SJSA1 (cell line): ENCODE measurements at regions not wholly inside any gene's neighbourhood (a gene's known extent, or its start where the extent isn't known, plus 50 kb on each side); places are given as distances from the start of the nearest gene placed in this dataset.
A peak's percentile ranks its signal among the peaks of the same experiment; 100 is the strongest.

Source experiments
- DNase-seq, 2 experiments: peaks; one replicate each; pipeline ENCODE4 v3.0.0-alpha.2; 2015 to 2020; ENCODE audit warnings: low spot score in 2 of 2, low read depth in 1 of 2
- H3K27ac ChIP-seq: fragments of 250-450 bp; sonication (Bioruptor Pico); 2 replicates; pipeline ENCODE4 v1.5.1; 2020; ENCODE audit warnings: mild to moderate bottlenecking, moderate library complexity
- H3K27me3 ChIP-seq: fragments of 250-450 bp; sonication (Bioruptor Pico); replicated peaks from 2 replicates; pipeline ENCODE4 v1.5.1; 2020; ENCODE audit warnings: mild to moderate bottlenecking, moderate library complexity
- H3K36me3 ChIP-seq: fragments of 250-450 bp; sonication (Bioruptor Pico); 2 replicates; pipeline ENCODE4 v1.5.1; 2020; ENCODE audit warnings: mild to moderate bottlenecking
- H3K4me1 ChIP-seq: fragments of 250-450 bp; sonication (Bioruptor Pico); replicated peaks from 2 replicates; pipeline ENCODE4 v1.6.1; 2021; ENCODE audit warnings: mild to moderate bottlenecking
- H3K4me3 ChIP-seq: fragments of 250-450 bp; sonication (Bioruptor Pico); 2 replicates; pipeline ENCODE4 v1.5.1; 2020; ENCODE audit warnings: mild to moderate bottlenecking
- H3K9me3 ChIP-seq: fragments of 250-450 bp; sonication (Bioruptor Pico); replicated peaks from 2 replicates; pipeline ENCODE4 v1.5.1; 2020; ENCODE audit warnings: mild to moderate bottlenecking

DNA sequence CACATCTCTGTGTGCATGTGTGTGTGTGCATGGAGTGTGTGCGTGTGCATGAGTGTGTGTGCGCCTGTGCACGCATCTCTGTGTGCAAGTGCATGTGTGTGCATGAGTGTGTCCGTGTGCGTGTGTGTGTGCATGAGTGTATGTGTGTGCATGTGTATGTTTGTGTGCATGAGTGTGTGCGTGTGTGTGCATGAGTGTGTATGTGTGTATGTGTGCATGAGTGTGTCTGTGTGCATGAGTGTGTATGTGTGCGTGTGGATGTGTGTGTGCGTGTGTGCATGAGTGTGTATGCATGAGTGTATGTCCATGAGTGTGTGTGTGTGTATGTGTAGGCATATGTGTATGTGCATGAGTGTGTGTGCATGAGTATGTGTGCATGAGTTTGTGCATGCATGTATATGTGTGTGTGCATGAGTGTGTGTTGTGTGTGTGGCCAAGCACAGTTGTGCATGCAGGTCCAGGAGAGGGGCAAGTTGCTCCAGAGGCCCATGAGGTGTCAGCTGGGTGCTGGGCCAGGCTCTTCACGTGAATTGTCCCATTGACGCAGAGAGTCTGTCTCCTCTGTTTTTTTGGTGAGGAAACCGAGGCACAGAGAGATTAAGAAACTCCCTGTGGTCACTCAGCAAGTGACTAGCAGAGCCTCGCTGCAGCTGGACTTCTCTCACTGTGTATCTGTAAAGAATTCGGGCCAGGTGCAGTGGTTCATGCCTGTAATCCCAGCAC lies 75.5 kb downstream of the ASB1 start:
- no peaks in the 10 kb centered on the region for H3K27me3 ChIP-seq
- no peak for DNase-seq
- H3K27ac ChIP-seq: no peak overlapping the region
- no peaks in the 10 kb centered on the region for H3K9me3 ChIP-seq
- no peak overlapping the region for H3K4me3 ChIP-seq
- no peaks in the 10 kb centered on the region for H3K36me3 ChIP-seq
- no peaks in the 10 kb centered on the region; the same call in 1 of the 2 replicates for H3K4me1 ChIP-seq

DNA sequence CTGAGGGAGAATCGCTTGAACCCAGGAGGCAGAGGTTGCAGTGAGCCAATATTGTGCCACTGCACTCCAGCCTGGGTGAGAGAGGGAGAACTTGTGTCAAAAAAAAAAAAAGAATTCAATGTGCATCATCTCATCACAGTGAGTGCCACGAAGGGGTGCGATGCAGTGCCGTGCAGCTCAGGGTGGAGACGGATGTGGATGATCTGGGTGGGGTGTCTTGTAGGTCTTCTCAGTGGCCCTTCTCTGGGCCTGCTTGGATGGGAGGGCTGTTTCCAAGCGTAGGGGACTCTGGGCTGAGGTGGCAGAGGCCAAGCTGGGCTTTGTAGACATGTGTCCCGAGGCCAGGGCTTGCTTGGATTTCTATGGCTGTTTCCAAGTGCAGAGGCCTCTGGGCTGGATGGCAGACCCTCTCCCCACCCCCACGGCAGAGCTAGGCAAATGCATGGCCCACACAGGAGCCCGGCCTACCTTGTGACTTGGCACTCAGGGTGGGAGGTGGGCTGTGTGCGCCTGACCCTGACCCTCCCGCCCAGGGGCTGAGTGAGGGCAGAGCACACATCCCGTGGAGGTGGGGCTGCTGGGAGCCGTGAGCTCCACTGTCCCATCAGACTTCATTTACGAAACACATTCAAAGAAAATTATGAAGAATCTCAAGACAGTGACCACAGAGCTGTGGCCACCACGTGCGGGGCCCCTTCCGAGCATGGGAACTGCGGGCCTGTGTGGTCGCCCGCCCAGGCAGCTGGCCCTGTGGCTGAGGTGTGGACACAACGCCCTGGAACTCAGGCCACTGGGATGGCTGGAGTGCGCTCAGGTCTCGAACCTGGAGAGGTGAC lies 76.4 kb downstream of the ASB1 start:
- H3K9me3 ChIP-seq: no peaks in the 10 kb centered on the region
- H3K4me1 ChIP-seq: no peaks in the 10 kb centered on the region; the same call in 1 of the 2 replicates
- peak in 1 of 2 experiments; percentile 36 for DNase-seq
- H3K27ac ChIP-seq: no peak overlapping the region
- no peaks in the 10 kb centered on the region for H3K27me3 ChIP-seq
- H3K36me3 ChIP-seq: no peaks in the 10 kb centered on the region
- H3K4me3 ChIP-seq: no peak overlapping the region

DNA sequence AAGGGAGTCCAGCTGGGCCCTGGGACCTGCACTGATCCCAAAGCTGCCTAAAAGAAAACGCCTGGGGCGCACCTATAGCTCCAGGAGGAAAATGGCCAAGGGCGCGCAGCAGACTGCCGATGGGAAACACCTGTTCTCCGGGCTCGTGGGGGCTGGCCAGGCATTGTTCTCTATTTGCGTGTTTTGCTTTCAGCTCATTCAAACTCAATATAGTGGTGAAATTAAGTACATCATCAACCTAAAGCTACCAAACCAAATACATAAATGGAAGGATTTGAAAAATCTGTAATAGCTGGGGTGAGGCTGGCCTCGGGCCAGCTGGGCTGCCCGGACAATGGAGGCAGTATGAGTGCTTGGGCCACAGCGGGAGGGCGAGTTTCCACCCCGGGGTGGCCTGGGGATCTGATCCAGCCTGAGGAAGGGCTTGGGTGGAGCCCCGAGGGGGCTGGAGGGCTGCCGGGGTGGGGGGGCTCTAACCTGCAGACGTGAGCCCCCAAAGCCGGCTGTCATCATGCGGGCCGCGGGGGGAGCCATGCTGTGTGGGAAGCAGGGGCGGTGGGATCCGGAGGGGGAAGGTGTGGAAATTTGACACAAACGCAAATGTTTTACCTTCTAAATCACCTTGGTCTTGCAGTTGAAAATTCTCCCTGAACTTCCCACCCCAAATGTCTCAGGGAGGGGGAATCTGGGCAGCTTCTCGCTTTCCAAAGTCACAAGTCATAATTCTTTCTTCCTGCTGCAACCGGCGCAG lies 77.6 kb downstream of the ASB1 start:
- Histone ChIP-seq H3K9me3 (no peaks in the 10 kb centered on the region), H3K36me3 (no peaks in the 10 kb centered on the region), H3K27ac (no peak overlapping the region), H3K4me3 (no peak overlapping the region), H3K27me3 (no peaks in the 10 kb centered on the region), H3K4me1 (no peaks in the 10 kb centered on the region; the same call in 1 of the 2 replicates)
- no peak for DNase-seq

GRCh38 chr2:238505119-238505891 lies 78.6 kb downstream of the ASB1 start:
- H3K4me3 ChIP-seq: no peak overlapping the region
- no peaks in the 10 kb centered on the region for H3K36me3 ChIP-seq
- no peak for DNase-seq
- no peaks in the 10 kb centered on the region for H3K9me3 ChIP-seq
- no peaks in the 10 kb centered on the region for H3K27me3 ChIP-seq
- H3K4me1 ChIP-seq: no peaks in the 10 kb centered on the region; the same call in 1 of the 2 replicates
- H3K27ac ChIP-seq: no peak overlapping the region

GRCh38 chr2:238505892-238506280 lies 79.2 kb downstream of the ASB1 start:
- DNase-seq: no peak
- no peaks in the 10 kb centered on the region for H3K9me3 ChIP-seq
- no peaks in the 10 kb centered on the region for H3K36me3 ChIP-seq
- no peaks in the 10 kb centered on the region for H3K27me3 ChIP-seq
- no peak overlapping the region for H3K4me3 ChIP-seq
- no peaks in the 10 kb centered on the region; the same call in 1 of the 2 replicates for H3K4me1 ChIP-seq
- H3K27ac ChIP-seq: no peak overlapping the region

DNA sequence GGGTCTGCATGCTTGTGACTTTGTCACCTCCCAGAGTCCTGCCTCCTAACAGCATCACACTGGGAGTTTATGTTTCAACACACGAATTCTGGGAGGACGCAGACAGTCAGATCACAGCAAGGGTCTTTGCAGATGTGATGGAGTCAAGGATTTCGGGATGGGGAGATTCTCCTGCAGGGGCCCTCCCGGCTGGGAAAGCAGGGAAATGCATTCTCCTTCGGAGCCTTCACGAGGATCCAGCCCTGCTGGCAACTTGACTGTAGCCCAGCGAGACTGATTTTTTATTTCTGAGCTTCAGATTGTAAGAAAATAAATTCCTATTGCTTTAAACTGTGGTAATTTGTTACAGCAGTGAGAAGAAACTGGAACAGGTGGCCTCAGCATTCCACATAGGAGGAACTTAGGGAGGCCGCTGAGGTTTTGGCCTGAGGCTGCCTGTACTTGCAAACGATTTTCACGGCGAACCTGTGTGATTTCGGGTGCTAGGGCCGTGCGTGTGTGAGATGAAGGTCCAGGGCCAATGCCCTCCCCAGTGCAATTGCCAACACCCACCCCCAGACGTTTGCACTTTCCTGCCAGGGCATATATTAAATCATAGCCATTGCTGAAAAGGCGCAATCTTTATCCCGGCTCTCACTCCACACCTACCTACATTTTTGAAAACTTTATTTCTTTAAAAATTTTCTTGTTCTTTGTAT lies 79.8 kb downstream of the ASB1 start:
- DNase-seq: no peak
- Histone ChIP-seq H3K4me3 (no peak overlapping the region), H3K36me3 (no peaks in the 10 kb centered on the region), H3K9me3 (no peaks in the 10 kb centered on the region), H3K4me1 (no peaks in the 10 kb centered on the region; the same call in 1 of the 2 replicates), H3K27ac (no peak overlapping the region), H3K27me3 (no peaks in the 10 kb centered on the region)

- H3K27ac ChIP-seq: no peak overlapping the region
- no peaks in the 10 kb centered on the region for H3K27me3 ChIP-seq
- no peaks in the 10 kb centered on the region; the same call in 1 of the 2 replicates for H3K4me1 ChIP-seq
- no peaks in the 10 kb centered on the region for H3K36me3 ChIP-seq
- no peaks in the 10 kb centered on the region for H3K9me3 ChIP-seq
- no peak for DNase-seq
- no peak overlapping the region for H3K4me3 ChIP-seq
These were observed 81.1 kb downstream of the ASB1 start for GRCh38 chr2:238507836-238508235.

DNA sequence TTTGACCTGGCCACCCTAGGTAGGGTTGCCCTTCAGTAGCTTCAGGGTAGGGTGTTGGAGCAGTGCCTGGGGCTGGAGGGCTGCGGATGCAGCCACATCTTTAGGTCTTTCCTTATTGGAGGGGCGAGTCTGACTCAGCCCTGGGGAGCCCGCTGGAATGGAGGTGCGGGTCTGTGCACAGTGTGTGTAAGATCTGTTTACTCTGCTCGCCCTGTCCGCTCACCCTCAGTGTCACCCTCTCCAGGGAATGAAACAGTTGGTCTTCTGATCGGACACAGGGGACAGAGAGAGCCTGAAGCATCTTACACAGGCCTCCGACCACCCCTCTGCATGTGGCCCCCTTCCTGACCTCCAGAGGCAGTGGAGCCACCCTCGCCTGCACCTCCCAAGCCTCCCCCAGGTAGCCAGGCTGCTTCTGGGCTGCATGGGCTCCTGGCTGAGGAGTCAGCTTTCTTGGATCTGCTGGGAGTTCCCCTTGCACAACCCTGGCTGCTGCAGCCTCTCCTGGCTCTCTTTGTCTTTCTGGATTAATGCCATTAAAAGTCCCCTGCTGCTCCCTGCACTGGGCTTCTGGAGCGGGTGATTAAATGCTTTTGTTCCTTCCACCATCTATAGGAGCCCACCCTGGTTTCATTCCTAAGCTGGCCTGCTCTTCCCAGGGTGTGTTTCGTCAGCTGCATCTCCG lies 82.6 kb downstream of the ASB1 start:
- H3K4me1 ChIP-seq: no peaks in the 10 kb centered on the region; the same call in 1 of the 2 replicates
- H3K27me3 ChIP-seq: no peaks in the 10 kb centered on the region
- DNase-seq: no peak
- H3K9me3 ChIP-seq: no peaks in the 10 kb centered on the region
- H3K36me3 ChIP-seq: no peaks in the 10 kb centered on the region
- no peak overlapping the region for H3K27ac ChIP-seq
- no peak overlapping the region for H3K4me3 ChIP-seq

- H3K36me3 ChIP-seq: no peaks in the 10 kb centered on the region
- H3K9me3 ChIP-seq: no peaks in the 10 kb centered on the region
- no peaks in the 10 kb centered on the region; the same call in 1 of the 2 replicates for H3K4me1 ChIP-seq
- no peak for DNase-seq
- H3K27me3 ChIP-seq: no peaks in the 10 kb centered on the region
- H3K4me3 ChIP-seq: no peak overlapping the region
- no peak overlapping the region for H3K27ac ChIP-seq
These were observed 83.2 kb downstream of the ASB1 start for GRCh38 chr2:238509903-238510302.

DNA sequence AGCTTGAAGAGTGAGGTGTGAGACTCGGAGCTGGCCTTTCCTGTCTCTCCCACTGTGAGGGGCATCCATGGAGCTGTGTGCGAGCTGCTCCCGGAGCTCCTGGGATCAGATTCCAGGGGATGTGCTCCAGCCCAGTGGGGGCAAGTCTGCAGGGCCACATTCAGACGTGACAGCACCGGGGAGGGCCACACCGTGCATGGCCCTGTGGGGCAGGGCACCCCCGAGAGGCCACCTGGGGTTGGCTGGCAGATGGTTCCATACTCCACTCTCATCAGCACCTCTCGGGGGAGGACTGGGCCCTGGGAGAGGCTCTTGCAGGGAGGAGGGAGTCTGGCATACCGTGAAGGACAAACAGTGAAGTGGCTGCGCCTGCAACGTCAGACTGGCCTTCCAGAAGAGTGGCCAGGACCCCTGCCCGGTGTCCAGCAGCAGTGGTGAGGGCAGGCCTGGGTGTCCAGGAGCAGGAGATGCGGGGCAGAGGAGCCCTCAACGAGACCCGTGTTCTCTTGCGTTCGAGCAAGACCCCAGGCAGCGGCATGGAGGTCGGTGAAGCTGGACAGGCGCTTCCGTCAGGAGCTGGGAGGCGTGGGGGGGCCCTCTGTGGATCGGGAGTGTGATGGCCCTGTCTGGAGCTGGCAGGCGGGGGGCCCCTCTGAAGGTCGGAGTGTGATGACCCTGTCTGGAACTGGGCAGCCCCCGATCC lies 84.3 kb downstream of the ASB1 start:
- Histone ChIP-seq H3K27me3 (no peaks in the 10 kb centered on the region), H3K4me1 (no peaks in the 10 kb centered on the region), H3K9me3 (no peaks in the 10 kb centered on the region), H3K36me3 (no peaks in the 10 kb centered on the region), H3K27ac (no peak overlapping the region), H3K4me3 (no peak overlapping the region)
- no peak for DNase-seq

DNA sequence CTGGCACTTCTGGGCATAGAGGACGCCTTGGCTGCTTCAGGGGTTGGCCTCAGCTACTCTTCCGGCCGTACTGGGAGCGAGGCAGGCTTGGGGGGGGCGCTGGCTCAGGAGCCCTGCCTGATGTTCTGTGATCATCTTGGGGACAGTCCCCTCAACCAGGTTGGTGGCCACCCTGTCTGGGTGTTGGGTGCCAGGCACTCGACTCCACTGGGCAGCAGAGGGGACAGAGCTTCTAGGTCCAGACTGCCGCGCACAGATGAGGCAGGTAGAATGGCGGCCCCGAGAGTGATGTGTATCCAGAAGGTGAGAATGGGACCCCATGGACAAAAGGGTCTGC lies 84.9 kb downstream of the ASB1 start:
- no peak overlapping the region for H3K4me3 ChIP-seq
- H3K27me3 ChIP-seq: no peaks in the 10 kb centered on the region
- no peak overlapping the region for H3K27ac ChIP-seq
- H3K9me3 ChIP-seq: peaks cover 2% of the 10 kb centered on the region; the same call in 1 of the 2 replicates
- H3K36me3 ChIP-seq: no peaks in the 10 kb centered on the region
- H3K4me1 ChIP-seq: no peaks in the 10 kb centered on the region
- DNase-seq: no peak

DNA sequence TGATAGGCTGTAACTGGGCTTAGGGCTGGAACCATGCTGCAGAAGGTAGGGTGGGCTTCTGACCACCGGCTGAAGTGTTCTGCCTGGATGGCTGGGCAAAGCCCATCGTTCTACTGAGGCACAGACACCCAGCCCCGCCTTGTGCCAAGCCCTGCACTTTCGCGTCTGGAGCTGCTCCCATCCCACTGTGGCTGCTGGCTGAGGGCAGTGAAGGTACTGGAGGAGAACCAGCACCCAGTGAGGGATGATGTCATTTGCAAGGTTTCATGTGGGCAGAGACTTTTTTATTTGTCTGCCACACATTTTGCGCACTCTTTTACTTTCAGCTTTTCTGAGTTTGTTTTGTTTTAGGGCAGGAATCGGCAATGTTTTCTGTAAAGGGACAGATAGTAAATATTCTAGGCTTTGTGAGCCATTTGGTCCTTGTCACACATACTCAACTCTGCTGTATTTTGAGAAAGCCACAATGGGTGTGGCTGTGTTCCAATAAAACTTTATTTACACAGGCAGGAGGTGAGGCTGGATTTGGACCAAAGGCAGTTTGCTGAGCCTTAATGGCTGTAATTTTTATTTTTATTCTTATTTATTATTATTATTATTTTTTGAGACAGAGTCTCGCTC lies 85.6 kb downstream of the ASB1 start:
- no peaks in the 10 kb centered on the region for H3K36me3 ChIP-seq
- no peak overlapping the region for H3K27ac ChIP-seq
- H3K27me3 ChIP-seq: no peaks in the 10 kb centered on the region
- no peaks in the 10 kb centered on the region for H3K4me1 ChIP-seq
- peaks cover 9% of the 10 kb centered on the region; the same call in 1 of the 2 replicates for H3K9me3 ChIP-seq
- DNase-seq: no peak
- no peak overlapping the region for H3K4me3 ChIP-seq
